Stimulated activated CD4-positive, alpha-beta T cell treated with anti-CD3 and anti-CD28 coated beads, Interleukin-12 subunit alpha, Interleukin-12 subunit beta, amount 100 ng/mL, for 24 hours (primary cell): ENCODE measurements at regions not wholly inside any gene's neighbourhood (a gene's known extent, or its start where the extent isn't known, plus 50 kb on each side); places are given as distances from the start of the nearest gene placed in this dataset.

Source experiments
- DNase-seq, 2 experiments: peaks; one replicate each; pipeline ENCODE4 v3.0.0-alpha.2; 2020; ENCODE audit warnings: low read depth in 2 of 2

DNA sequence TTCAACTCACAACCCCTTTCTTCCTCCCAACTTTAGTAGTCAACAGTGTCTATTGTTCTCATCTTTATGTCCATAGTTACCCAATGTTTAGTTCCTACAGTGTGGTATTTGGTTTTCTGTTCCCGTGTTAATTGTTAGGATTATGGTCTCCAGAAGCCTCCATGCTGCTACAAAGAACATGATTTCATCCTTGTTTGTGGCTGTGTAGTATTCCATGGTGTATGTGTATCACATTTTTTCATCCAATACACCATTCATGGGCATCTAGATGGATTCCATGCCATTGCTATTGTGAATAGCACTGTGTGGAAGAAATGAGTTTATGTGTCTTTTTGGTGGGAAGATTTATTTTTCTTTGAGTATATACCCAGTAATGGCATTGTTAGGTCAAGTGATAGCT lies 420.3 kb downstream of the XYLT1 start:
- DNase-seq = no peak
